CD14-positive monocyte (primary cell): ENCODE measurements at regions not wholly inside any gene's neighbourhood (a gene's known extent, or its start where the extent isn't known, plus 50 kb on each side); places are given as distances from the start of the nearest gene placed in this dataset.
A peak's percentile ranks its signal among the peaks of the same experiment; 100 is the strongest.

Experiments used
- DNase-seq, 3 donors: peaks; one replicate each; pipeline ENCODE4 v3.0.0-alpha.2; 2011 to 2022
- H2AFZ ChIP-seq: 2 replicates; pipeline ENCODE4 v1.6.0; 2012; ENCODE audit warnings: mild to moderate bottlenecking, low read depth, low read length, inconsistent platforms; ENCODE audit not compliant: insufficient read depth, poor library complexity, severe bottlenecking
- H3K27ac ChIP-seq, 2 donors: 1 replicate in 1 of 2; 2 replicates in 1 of 2; pipeline ENCODE4 v1.5.1; 2012 to 2013; ENCODE audit warnings: low read length in 2 of 2, control low read depth in 1 of 2, inconsistent platforms in 1 of 2, low read depth in 1 of 2, mild to moderate bottlenecking in 1 of 2
- H3K27me3 ChIP-seq, 2 donors: one replicate each; pipeline versions ENCODE4 v1.6.0 to v1.6.1; 2011 to 2013; ENCODE audit warnings: low read length in 2 of 2; ENCODE audit not compliant: control insufficient read depth in 2 of 2, insufficient read depth in 2 of 2
- H3K36me3 ChIP-seq, 2 donors: replicated peaks in 1 of 2; 1 replicate in 1 of 2; 2 replicates in 1 of 2; pipeline versions ENCODE4 v1.5.1 to v1.6.1; 2012 to 2013; ENCODE audit warnings: low read length in 2 of 2, control low read depth in 1 of 2, inconsistent platforms in 1 of 2, mild to moderate bottlenecking in 1 of 2; ENCODE audit not compliant: insufficient read depth in 2 of 2, control insufficient read depth in 1 of 2
- H3K4me1 ChIP-seq, 2 donors: 1 replicate in 1 of 2; 2 replicates in 1 of 2; pipeline versions ENCODE4 v1.5.1 to v1.6.1; 2012 to 2013; ENCODE audit warnings: low read length in 2 of 2, control low read depth in 1 of 2, inconsistent platforms in 1 of 2, mild to moderate bottlenecking in 1 of 2, moderate library complexity in 1 of 2; ENCODE audit not compliant: insufficient read depth in 2 of 2, control insufficient read depth in 1 of 2
- H3K4me2 ChIP-seq: replicated peaks from 2 replicates; pipeline ENCODE3; 2012; ENCODE audit warnings: low read length, moderate library complexity, mild to moderate bottlenecking; ENCODE audit not compliant: poor library complexity, severe bottlenecking; ENCODE audit errors: extremely low read depth
- H3K4me3 ChIP-seq, 3 experiments: fragments of 200-600 bp in 1 of 3; sonication (generic) in 1 of 3; replicated peaks in 1 of 3; 1 replicate in 2 of 3; 2 replicates in 1 of 3; pipeline ENCODE4 v1.5.1; 2011 to 2013; ENCODE audit warnings: low read length in 3 of 3, mild to moderate bottlenecking in 3 of 3, control low read depth in 2 of 3, low read depth in 2 of 3, inconsistent platforms in 1 of 3, moderate library complexity in 1 of 3
- H3K79me2 ChIP-seq: 2 replicates; pipeline ENCODE4 v1.6.0; 2012; ENCODE audit warnings: mild to moderate bottlenecking, control low read depth, inconsistent platforms, low read length, moderate library complexity; ENCODE audit not compliant: insufficient read depth
- H3K9ac ChIP-seq: 2 replicates; pipeline ENCODE4 v1.6.0; 2017; ENCODE audit warnings: low read length, mild to moderate bottlenecking; ENCODE audit not compliant: insufficient read depth, poor library complexity, severe bottlenecking
- H3K9me3 ChIP-seq, 2 donors: replicated peaks in 1 of 2; 1 replicate in 1 of 2; 2 replicates in 1 of 2; pipeline versions ENCODE4 v1.5.1 to v1.6.1; 2012 to 2013; ENCODE audit warnings: low read length in 2 of 2, control low read depth in 1 of 2; ENCODE audit not compliant: control insufficient read depth in 1 of 2, insufficient read depth in 1 of 2
- H4K20me1 ChIP-seq: 2 replicates; pipeline ENCODE4 v1.6.0; 2012; ENCODE audit warnings: mild to moderate bottlenecking, low read length, control low read depth, moderate library complexity; ENCODE audit not compliant: insufficient read depth
- H3K27ac Mint-ChIP-seq, 7 donors: one replicate each; pipeline ENCODE4 v1.8.0; 2020; ENCODE audit warnings: mild to moderate bottlenecking in 7 of 7, mixed read lengths in 7 of 7, moderate library complexity in 6 of 7, inconsistent platforms in 2 of 7
- H3K27me3 Mint-ChIP-seq, 3 donors: one replicate each; pipeline ENCODE4 v1.8.0; 2021 to 2022; ENCODE audit warnings: low read depth in 3 of 3, mild to moderate bottlenecking in 3 of 3, mixed read lengths in 3 of 3, moderate library complexity in 3 of 3, inconsistent platforms in 1 of 3
- H3K36me3 Mint-ChIP-seq, 2 donors: one replicate each; pipeline ENCODE4 v1.8.0; 2020; ENCODE audit warnings: mixed read lengths in 2 of 2, inconsistent platforms in 1 of 2, mild to moderate bottlenecking in 1 of 2
- H3K4me1 Mint-ChIP-seq: one replicate; pipeline ENCODE4 v1.8.0; 2020; ENCODE audit warnings: mild to moderate bottlenecking, mixed read lengths
- H3K4me3 Mint-ChIP-seq, 2 donors: one replicate each; pipeline ENCODE4 v1.8.0; 2020; ENCODE audit warnings: mild to moderate bottlenecking in 2 of 2, mixed read lengths in 2 of 2, moderate library complexity in 1 of 2
- H3K9me3 Mint-ChIP-seq, 7 donors: one replicate each; pipeline ENCODE4 v1.8.0; 2020 to 2022; ENCODE audit warnings: mixed read lengths in 7 of 7, mild to moderate bottlenecking in 6 of 7, moderate library complexity in 6 of 7, inconsistent platforms in 2 of 7
- WGBS: methylation state at CpG from one replicate; pipeline ENCODE4 v1.1.5; 2013; ENCODE audit warnings: missing lambda C conversion rate; ENCODE audit not compliant: insufficient coverage; 5-methylcytosine and 5-hydroxymethylcytosine counted together
- intact Hi-C, 2 donors: fragments of 100-400 bp; cut with micrococcal nuclease; formaldehyde crosslinking; loops; one replicate each; pipeline versions ENCODE4 v1.15.0 to v1.15.1; 2023
- TF ChIP-seq, protein P1 (sequence below): fragments of 200-600 bp; IDR thresholded peaks from one replicate; pipeline ENCODE4 v1.8.0; 2022; ENCODE audit warnings: antibody characterized with exemption, mild to moderate bottlenecking

DNA sequence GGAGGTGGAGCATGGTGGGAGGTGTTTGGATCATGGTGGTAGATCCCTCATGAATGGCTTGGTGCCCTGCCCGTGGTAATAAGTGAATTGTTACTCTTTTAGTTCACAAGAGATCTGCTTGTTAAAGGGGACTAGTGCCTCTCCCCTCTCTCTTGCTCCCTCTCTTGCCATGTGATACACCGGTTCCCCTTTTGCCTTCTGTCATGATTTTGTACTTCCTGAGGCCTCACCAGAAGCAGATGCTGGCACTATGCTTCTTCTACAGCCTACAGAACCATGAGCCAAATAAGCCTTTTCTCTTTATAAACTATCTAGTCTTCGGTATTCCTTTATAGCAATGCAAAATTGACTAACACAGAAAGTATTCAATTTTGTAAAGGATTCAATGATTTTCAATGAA lies 817.1 kb downstream of the TLR4 start:
- Histone ChIP-seq H3K79me2 (no peaks in the 10 kb centered on the region), H3K4me2 (no peak overlapping the region), H2AFZ (no peak overlapping the region), H3K27me3 (no peaks in the 10 kb centered on the region), H3K9ac (no peak overlapping the region), H3K36me3 (no peaks in the 10 kb centered on the region), H3K9me3 (no peaks in the 10 kb centered on the region), H4K20me1 (no peaks in the 10 kb centered on the region), H3K4me3 (no peak overlapping the region), H3K4me1 (no peaks in the 10 kb centered on the region), H3K27ac (no peak overlapping the region)
- Mint-ChIP-seq H3K9me3 (no peaks in the 10 kb centered on the region), H3K4me3 (no peak overlapping the region), H3K27ac (no peak overlapping the region), H3K36me3 (no peaks in the 10 kb centered on the region), H3K27me3 (peaks cover 0 to 1% (median 0%) of the 10 kb centered on the region in 3 donors), H3K4me1 (no peaks in the 10 kb centered on the region)
- no peak for DNase-seq
- WGBS, result 0% methylated on average over 1 of the region's 3 CpGs
- TF ChIP-seq, protein P1, sequence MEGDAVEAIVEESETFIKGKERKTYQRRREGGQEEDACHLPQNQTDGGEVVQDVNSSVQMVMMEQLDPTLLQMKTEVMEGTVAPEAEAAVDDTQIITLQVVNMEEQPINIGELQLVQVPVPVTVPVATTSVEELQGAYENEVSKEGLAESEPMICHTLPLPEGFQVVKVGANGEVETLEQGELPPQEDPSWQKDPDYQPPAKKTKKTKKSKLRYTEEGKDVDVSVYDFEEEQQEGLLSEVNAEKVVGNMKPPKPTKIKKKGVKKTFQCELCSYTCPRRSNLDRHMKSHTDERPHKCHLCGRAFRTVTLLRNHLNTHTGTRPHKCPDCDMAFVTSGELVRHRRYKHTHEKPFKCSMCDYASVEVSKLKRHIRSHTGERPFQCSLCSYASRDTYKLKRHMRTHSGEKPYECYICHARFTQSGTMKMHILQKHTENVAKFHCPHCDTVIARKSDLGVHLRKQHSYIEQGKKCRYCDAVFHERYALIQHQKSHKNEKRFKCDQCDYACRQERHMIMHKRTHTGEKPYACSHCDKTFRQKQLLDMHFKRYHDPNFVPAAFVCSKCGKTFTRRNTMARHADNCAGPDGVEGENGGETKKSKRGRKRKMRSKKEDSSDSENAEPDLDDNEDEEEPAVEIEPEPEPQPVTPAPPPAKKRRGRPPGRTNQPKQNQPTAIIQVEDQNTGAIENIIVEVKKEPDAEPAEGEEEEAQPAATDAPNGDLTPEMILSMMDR, result no peak
- intact Hi-C loops, result no loop called here

DNA sequence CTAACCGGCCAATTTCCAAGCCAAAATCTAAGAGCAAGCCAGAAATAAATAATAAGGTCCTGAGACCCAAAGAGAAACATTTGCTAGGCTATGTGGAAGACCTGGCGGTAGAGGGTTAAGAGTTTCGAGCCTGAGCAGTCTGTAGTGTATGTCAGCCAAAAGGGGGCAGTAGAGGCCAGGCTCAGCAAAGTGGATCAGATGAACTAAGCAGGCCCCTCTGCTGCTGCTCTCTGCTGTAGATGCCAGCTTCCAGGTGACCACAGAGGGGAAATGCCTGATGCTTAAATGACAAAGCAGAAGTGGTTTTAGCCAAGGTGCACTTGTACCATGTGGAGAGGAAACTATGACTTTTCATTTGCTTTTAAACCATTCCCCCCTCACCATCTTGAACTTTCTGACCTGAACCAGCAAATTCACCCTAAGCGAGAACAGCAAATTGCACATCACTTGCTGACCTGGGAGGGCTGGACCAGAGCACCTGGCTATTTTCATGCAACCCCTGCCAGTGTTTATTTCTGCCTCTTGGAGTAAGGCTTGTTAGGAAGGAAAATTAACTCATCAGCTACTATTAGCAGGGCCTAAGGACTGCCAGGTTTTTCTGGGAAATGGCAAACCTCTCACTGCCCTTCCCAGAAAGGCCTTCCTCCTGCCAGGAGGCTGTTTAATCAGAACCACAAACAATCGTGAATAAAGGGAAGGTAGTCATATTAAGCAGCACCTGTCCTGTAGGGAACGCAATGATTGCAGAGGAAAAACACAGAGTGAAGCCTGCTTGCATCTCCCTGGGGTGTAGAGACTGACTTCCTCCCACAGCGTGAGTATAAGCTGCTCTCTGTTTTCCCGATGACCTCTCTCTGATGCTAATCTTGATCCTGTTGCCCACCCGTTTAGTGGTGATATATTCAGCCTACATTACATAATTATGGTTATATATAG lies 818.2 kb downstream of the TLR4 start:
- TF ChIP-seq, protein P1, result peak; percentile 51
- no peak overlapping the region for H3K27ac Mint-ChIP-seq
- DNase-seq, result no peak
- no peaks in the 10 kb centered on the region for H3K4me1 ChIP-seq
- no peaks in the 10 kb centered on the region for H3K9me3 Mint-ChIP-seq
- H3K4me1 Mint-ChIP-seq, result no peaks in the 10 kb centered on the region
- H3K9me3 ChIP-seq, result no peaks in the 10 kb centered on the region
- H3K36me3 Mint-ChIP-seq, result no peaks in the 10 kb centered on the region
- WGBS, result 0% methylated on average over 1 of the region's 9 CpGs
- H3K9ac ChIP-seq, result no peak overlapping the region
- H3K36me3 ChIP-seq, result no peaks in the 10 kb centered on the region
- H3K27ac ChIP-seq, result no peak overlapping the region
- no peaks in the 10 kb centered on the region for H4K20me1 ChIP-seq
- H3K27me3 ChIP-seq, result no peaks in the 10 kb centered on the region
- peaks cover 0 to 1% (median 0%) of the 10 kb centered on the region in 3 donors for H3K27me3 Mint-ChIP-seq
- no peak overlapping the region for H2AFZ ChIP-seq
- no peak overlapping the region for H3K4me3 Mint-ChIP-seq
- no peak overlapping the region for H3K4me2 ChIP-seq
- H3K79me2 ChIP-seq, result no peaks in the 10 kb centered on the region
- no peak overlapping the region for H3K4me3 ChIP-seq
- intact Hi-C loops, result no loop called here
